HepG2 (cell line): ENCODE measurements at regions not wholly inside any gene's neighbourhood (a gene's known extent, or its start where the extent isn't known, plus 50 kb on each side); places are given as distances from the start of the nearest gene placed in this dataset.

ENCODE experiments used
- ATAC-seq: fragments of 200-7000 bp; cut with Tn5 transposase; 3 replicates; pipeline ENCODE4 v1.9.1; 2020; ENCODE audit warnings: mild to moderate bottlenecking, moderate library complexity
- BruUV-seq: library from RNA; stranded (reverse); fragments of 400-500 nt; replicated peaks from 2 replicates; lab custom pipeline; 2021; lab: Mats Ljungman, UMichigan
- CTCF ChIA-PET: fragments of 300-600 bp; formaldehyde crosslinking; extraction: SDS; loops from one replicate; lab custom pipeline; 2021; ENCODE audit warnings: low total read pairs, inconsistent platforms, low intra/inter-chr PET ratio; lab: Yijun Ruan, JAX
- POLR2A ChIA-PET: fragments of 350-600 bp; sonication (Branson Sonifier 250); formaldehyde crosslinking; loops from one replicate; lab custom pipeline; 2020; ENCODE audit warnings: antibody characterized with exemption, inconsistent platforms; lab: Yijun Ruan, JAX
- DNase-seq: peaks from one replicate; pipeline ENCODE4 v3.0.0-alpha.2; 2015; ENCODE audit warnings: low spot score
- FAIRE-seq: peaks from 3 replicates; lab custom pipeline; 2011; peaks lifted over from hg19 to GRCh38; lab: Jason Lieb, UNC
- H2AFZ ChIP-seq: one replicate; pipeline ENCODE4 v1.6.1; 2011; ENCODE audit warnings: low read length, inconsistent platforms
- H3K27ac ChIP-seq: fragments of 300-600 bp; 3 replicates; pipeline ENCODE4 v1.8.0; 2011; ENCODE audit warnings: mixed run types, mild to moderate bottlenecking, mixed read lengths, low read length, inconsistent platforms; ENCODE audit not compliant: insufficient read depth; ENCODE audit errors: extremely low read length
- H3K27me3 ChIP-seq, 2 experiments: fragments of 200-600 bp in 1 of 2; 2 replicates in 1 of 2; 3 replicates in 1 of 2; pipeline versions ENCODE4 v1.6.0 to v1.8.0; 2011; ENCODE audit warnings: low read length in 2 of 2, mild to moderate bottlenecking in 2 of 2, moderate library complexity in 2 of 2, inconsistent platforms in 1 of 2; ENCODE audit not compliant: insufficient read depth in 2 of 2, control insufficient read depth in 1 of 2
- H3K36me3 ChIP-seq, 2 experiments: fragments of 200-600 bp in 1 of 2; replicated peaks in 1 of 2; 2 replicates in 1 of 2; 3 replicates in 1 of 2; pipeline versions ENCODE4 v1.5.1 to v1.8.0; 2011; ENCODE audit warnings: low read length in 2 of 2, inconsistent platforms in 1 of 2; ENCODE audit not compliant: insufficient read depth in 2 of 2, control insufficient read depth in 1 of 2
- H3K4me1 ChIP-seq: 2 replicates; pipeline ENCODE4 v1.5.1; 2012; ENCODE audit warnings: low read length, inconsistent platforms; ENCODE audit not compliant: insufficient read depth
- H3K4me2 ChIP-seq: 2 replicates; pipeline ENCODE4 v1.6.0; 2011; ENCODE audit warnings: low read depth, low read length, inconsistent platforms
- H3K4me3 ChIP-seq, 3 experiments: fragments of 200-600 bp in 1 of 3; sonication (generic), shearing (Covaris generic) in 1 of 3; replicated peaks in 1 of 3; 2 replicates each; pipeline ENCODE4 v1.5.1; 2011 to 2016; ENCODE audit warnings: low read length in 3 of 3, inconsistent platforms in 2 of 3, low read depth in 2 of 3, mild to moderate bottlenecking in 2 of 3, control low read depth in 1 of 3, mixed read lengths in 1 of 3; ENCODE audit not compliant: insufficient read depth in 1 of 3
- H3K79me2 ChIP-seq: one replicate; pipeline ENCODE4 v1.6.1; 2011; ENCODE audit warnings: low read length, inconsistent platforms; ENCODE audit not compliant: insufficient read depth
- H3K9ac ChIP-seq: 2 replicates; pipeline ENCODE4 v1.6.0; 2011; ENCODE audit warnings: mild to moderate bottlenecking, low read depth, low read length, inconsistent platforms; ENCODE audit not compliant: insufficient read depth
- H3K9me3 ChIP-seq: 2 replicates; pipeline ENCODE4 v1.5.1; 2012; ENCODE audit warnings: mild to moderate bottlenecking, low read length
- H4K20me1 ChIP-seq: 2 replicates; pipeline ENCODE4 v1.6.0; 2011; ENCODE audit warnings: inconsistent platforms, mild to moderate bottlenecking, low read length, moderate library complexity; ENCODE audit not compliant: insufficient read depth
- ARNT ChIP-seq: fragments of 450-650 bp; IDR thresholded peaks from 2 replicates; pipeline ENCODE4 v1.6.1; 2017
- CEBPB ChIP-seq: IDR thresholded peaks from 2 replicates; pipeline ENCODE4 v1.6.1; 2011; ENCODE audit warnings: low read depth, low read length, improper control_type of control experiment, borderline replicate concordance
- DNMT1 ChIP-seq: sonication (generic); formaldehyde crosslinking; IDR thresholded peaks from 2 replicates; pipeline ENCODE4 v1.5.1; 2020; ENCODE audit warnings: mild to moderate bottlenecking, missing genetic modification reagents
- GMEB2 ChIP-seq: IDR thresholded peaks from 2 replicates; pipeline ENCODE4 v1.6.1; 2016; ENCODE audit warnings: missing biosample characterization, missing genetic modification reagents, low read depth
- HDAC1 ChIP-seq: sonication (generic); formaldehyde crosslinking; IDR thresholded peaks from 2 replicates; pipeline ENCODE4 v1.5.1; 2020; ENCODE audit warnings: mild to moderate bottlenecking, missing genetic modification reagents
- KLF16 ChIP-seq, 2 experiments: sonication (generic) in 1 of 2; formaldehyde crosslinking in 1 of 2; IDR thresholded peaks; 2 replicates each; pipeline versions ENCODE4 v1.6.1 to v1.8.0; 2016 to 2023; ENCODE audit warnings: missing genetic modification reagents in 2 of 2, missing compliant biosample characterization in 1 of 2
- NFATC3 ChIP-seq: sonication (generic); formaldehyde crosslinking; IDR thresholded peaks from 2 replicates; pipeline ENCODE4 v1.5.1; 2020; ENCODE audit warnings: mild to moderate bottlenecking, missing genetic modification reagents
- NRL ChIP-seq: sonication (generic); formaldehyde crosslinking; IDR thresholded peaks from 2 replicates; pipeline ENCODE4 v1.5.0; 2020; ENCODE audit warnings: missing genetic modification reagents, mild to moderate bottlenecking, moderate library complexity, borderline replicate concordance
- SMC3 ChIP-seq: IDR thresholded peaks from 2 replicates; pipeline ENCODE4 v1.6.1; 2011; ENCODE audit warnings: low read length, improper control_type of control experiment
- SNAPC5 ChIP-seq: sonication (generic); formaldehyde crosslinking; IDR thresholded peaks from 2 replicates; pipeline ENCODE4 v1.8.1; 2023; ENCODE audit warnings: mild to moderate bottlenecking, missing genetic modification reagents, borderline replicate concordance
- STAT5B ChIP-seq: sonication (generic); formaldehyde crosslinking; IDR thresholded peaks from 2 replicates; pipeline ENCODE4 v1.4.0; 2020; ENCODE audit warnings: missing genetic modification reagents
- TEAD3 ChIP-seq: optimal IDR thresholded peaks from 2 replicates; pipeline ENCODE3; 2016; ENCODE audit warnings: borderline replicate concordance
- ZBTB3 ChIP-seq: sonication (generic); formaldehyde crosslinking; IDR thresholded peaks from 2 replicates; pipeline ENCODE4 v1.4.0; 2020; ENCODE audit warnings: low read depth, mild to moderate bottlenecking, moderate library complexity, missing genetic modification reagents, borderline replicate concordance
- ZBTB46 ChIP-seq: sonication (generic); formaldehyde crosslinking; IDR thresholded peaks from 2 replicates; pipeline ENCODE4 v1.4.0; 2020; ENCODE audit warnings: mild to moderate bottlenecking, missing genetic modification reagents, borderline replicate concordance
- ZNF510 ChIP-seq: sonication (generic); formaldehyde crosslinking; IDR thresholded peaks from 2 replicates; pipeline ENCODE4 v1.4.0; 2020; ENCODE audit warnings: low read depth, mild to moderate bottlenecking, missing genetic modification reagents
- ZNF761 ChIP-seq: sonication (generic); formaldehyde crosslinking; conservative IDR thresholded peaks from 2 replicates; pipeline ENCODE4 v1.4.0; 2020; ENCODE audit warnings: mild to moderate bottlenecking, missing genetic modification reagents
- WGBS: methylation state at CpG from one replicate; pipeline ENCODE4 v1.1.6; 2017; ENCODE audit warnings: low lambda C conversion rate; 5-methylcytosine and 5-hydroxymethylcytosine counted together
- in situ Hi-C: cut with HindIII; loops from 2 replicates; pipeline ENCODE4 v1.10.0; 2017; ENCODE audit warnings: low pct_unique_long_range_greater_than_20kb; ENCODE audit not compliant: extremely low pct_ligation_motif_present
- intact Hi-C: fragments of 100-400 bp; cut with micrococcal nuclease; formaldehyde crosslinking; loops from one replicate; pipeline ENCODE4 v1.10.0; 2022; ENCODE audit not compliant: unreplicated experiment

GRCh38 chr7:138245682-138246081 lies 169.4 kb downstream of the AKR1D1 start (continued):
- peak in 1 of 2 experiments; percentile 77; a peak in 2 of 4 replicates for TF ChIP-seq KLF16 (CRISPR knock-in tag; IDR thresholded peaks at IDR 0.05)
- TF ChIP-seq STAT5B (CRISPR knock-in tag) = no peak
- peak; percentile 73 for TF ChIP-seq HDAC1 (CRISPR knock-in tag)
- no peak for TF ChIP-seq GMEB2 (CRISPR knock-in tag)
- peak; percentile 100 for TF ChIP-seq CEBPB
- TF ChIP-seq, all 625 proteins: peak for 182

- Histone ChIP-seq H3K9ac (0 out of 2 replicates have a peak overlapping the region, but pooled peaks have one; percentile 17), H3K27ac (peak overlapping the region; percentile 80), H3K79me2 (no peaks in the 10 kb centered on the region), H3K4me3 (no peak overlapping the region), H3K4me1 (peaks cover 54% of the 10 kb centered on the region), H3K27me3 (no peaks in the 10 kb centered on the region), H3K36me3 (no peaks in the 10 kb centered on the region), H4K20me1 (no peaks in the 10 kb centered on the region), H2AFZ (no peak overlapping the region), H3K4me2 (peak overlapping the region; percentile 54; the same call in 1 of the 2 replicates), H3K9me3 (peaks cover 18% of the 10 kb centered on the region)
- intact Hi-C loops (no loop called here), in situ Hi-C loops (no loop called here)
- ChIA-PET POLR2A (interaction anchor here (1.0 to 2.2 kb wide), 8 partner anchors 11 to 150 kb away, joined by 3 to 18 read pairs (median 5); no protein-coding TSS in a partner anchor), CTCF (no interaction called here)
- no peak for TF ChIP-seq SNAPC5 (CRISPR knock-in tag)
- TF ChIP-seq DNMT1 (CRISPR knock-in tag) = no peak
- TF ChIP-seq NFATC3 (CRISPR knock-in tag) = no peak
- no peak for TF ChIP-seq ZNF510 (CRISPR knock-in tag)
- no peak for TF ChIP-seq ZBTB3 (CRISPR knock-in tag)
- no peak for TF ChIP-seq ARNT
- TF ChIP-seq NRL (CRISPR knock-in tag) = no peak
- TF ChIP-seq ZBTB46 (CRISPR knock-in tag) = no peak
- TF ChIP-seq SMC3 = no peak
- no peak for TF ChIP-seq TEAD3
- no peak for TF ChIP-seq ZNF761 (CRISPR knock-in tag)
- ATAC-seq (no peak), DNase-seq (no peak), FAIRE-seq (no peak)
- WGBS = 64% methylated on average over 5 of the region's 5 CpGs
- no TSS peak for BruUV-seq
These were observed 170.2 kb downstream of the AKR1D1 start for GRCh38 chr7:138246428-138246827.
